H1 (cell line): ENCODE measurements at regions not wholly inside any gene's neighbourhood (a gene's known extent, or its start where the extent isn't known, plus 50 kb on each side); places are given as distances from the start of the nearest gene placed in this dataset.

Experiments used
- CTCF ChIP-seq, 3 experiments: IDR thresholded peaks; 1 replicate in 2 of 3; 2 replicates in 1 of 3; pipeline versions ENCODE4 v1.5.1 to v1.6.1; 2011; ENCODE audit warnings: low read length in 3 of 3, mild to moderate bottlenecking in 3 of 3, inconsistent platforms in 2 of 3, low read depth in 1 of 3, moderate library complexity in 1 of 3; ENCODE audit not compliant: insufficient read depth in 1 of 3; ENCODE audit errors: control extremely low read depth in 1 of 3
- FOSL1 ChIP-seq: IDR thresholded peaks from 2 replicates; pipeline ENCODE4 v1.6.1; 2011; ENCODE audit warnings: mild to moderate bottlenecking, low read depth, low read length, moderate library complexity; ENCODE audit not compliant: insufficient read depth
- GABPA ChIP-seq: IDR thresholded peaks from 2 replicates; pipeline ENCODE4 v1.6.1; 2011; ENCODE audit warnings: mild to moderate bottlenecking, low read length, moderate library complexity, borderline replicate concordance; ENCODE audit not compliant: insufficient read depth
- POLR2A ChIP-seq, 2 experiments: IDR thresholded peaks; 1 replicate in 1 of 2; 2 replicates in 1 of 2; pipeline ENCODE4 v1.6.1; 2011; ENCODE audit warnings: low read depth in 2 of 2, low read length in 2 of 2, mild to moderate bottlenecking in 2 of 2; ENCODE audit errors: control extremely low read depth in 1 of 2
- SP1 ChIP-seq: IDR thresholded peaks from 2 replicates; pipeline ENCODE4 v1.6.1; 2011; ENCODE audit warnings: low read depth, low read length
- YY1 ChIP-seq: IDR thresholded peaks from 2 replicates; pipeline ENCODE4 v1.6.1; 2011; ENCODE audit warnings: low read depth, mild to moderate bottlenecking, low read length
- ZNF274 ChIP-seq: IDR thresholded peaks from 2 replicates; pipeline ENCODE4 v1.7.0; 2012; ENCODE audit warnings: low read length, borderline replicate concordance; ENCODE audit errors: extremely low read depth

GRCh38 chr3:110139048-110139447, 801.7 kb upstream of the DPPA4 start:
- TF ChIP-seq YY1 (no peak), CTCF (IDR thresholded peaks at IDR 0.05; ENCODE audit: control extremely low read depth in 1 of 3, insufficient read depth in 1 of 3, low read depth in 1 of 3, low read length in 3 of 3) (no peak), FOSL1 (no peak), SP1 (no peak), ZNF274 (no peak), POLR2A (IDR thresholded peaks at IDR 0.05; ENCODE audit: control extremely low read depth in 1 of 2, low read depth in 2 of 2, low read length in 2 of 2) (no peak), GABPA (no peak)
